IMR-90 (cell line): ENCODE measurements at regions not wholly inside any gene's neighbourhood (a gene's known extent, or its start where the extent isn't known, plus 50 kb on each side); places are given as distances from the start of the nearest gene placed in this dataset.

Source experiments
- ATAC-seq: fragments of 200-7000 bp; cut with Tn5 transposase; 2 replicates; pipeline ENCODE4 v1.9.1; 2020; ENCODE audit warnings: low read depth, mild to moderate bottlenecking, moderate library complexity
- BruUV-seq: library from RNA; stranded (reverse); fragments of 400-500 nt; replicated peaks from 2 replicates; lab custom pipeline; 2021; lab: Mats Ljungman, UMichigan
- CTCF ChIA-PET: fragments of 300-600 bp; formaldehyde crosslinking; extraction: SDS; loops from one replicate; lab custom pipeline; 2021; ENCODE audit warnings: antibody characterized with exemption; lab: Yijun Ruan, JAX
- POLR2A ChIA-PET: fragments of 300-600 bp; sonication (Branson Sonifier 250); formaldehyde crosslinking; loops from one replicate; lab custom pipeline; 2022; ENCODE audit warnings: antibody characterized with exemption; ENCODE audit not compliant: unreplicated experiment; lab: Charles Lee
- DNase-seq: peaks from one replicate; pipeline ENCODE4 v3.0.0; 2013
- H2AFZ ChIP-seq: replicated peaks from 2 replicates; pipeline ENCODE3; 2013; ENCODE audit warnings: low read length, mild to moderate bottlenecking; ENCODE audit not compliant: poor library complexity
- H2AK5ac ChIP-seq: 2 replicates; pipeline ENCODE4 v1.6.1; 2013; ENCODE audit warnings: low read depth, low read length, inconsistent platforms
- H2AK9ac ChIP-seq: replicated peaks from 2 replicates; pipeline ENCODE3; 2013; ENCODE audit warnings: mild to moderate bottlenecking, low read depth, low read length, moderate library complexity; ENCODE audit not compliant: poor library complexity
- H2BK120ac ChIP-seq: 2 replicates; pipeline ENCODE4 v1.6.1; 2013; ENCODE audit warnings: low read depth, low read length, inconsistent platforms
- H2BK15ac ChIP-seq: 3 replicates; pipeline ENCODE4 v1.6.1; 2013; ENCODE audit warnings: low read depth, low read length, inconsistent platforms
- H2BK20ac ChIP-seq: 2 replicates; pipeline ENCODE4 v1.6.1; 2013; ENCODE audit warnings: low read depth, mild to moderate bottlenecking, inconsistent platforms, low read length, moderate library complexity
- H2BK5ac ChIP-seq: 2 replicates; pipeline ENCODE4 v1.6.1; 2013; ENCODE audit warnings: mild to moderate bottlenecking, low read depth, low read length, inconsistent platforms; ENCODE audit not compliant: poor library complexity, severe bottlenecking
- H3K14ac ChIP-seq: replicated peaks from 2 replicates; pipeline ENCODE4 v1.6.1; 2013; ENCODE audit warnings: low read depth, low read length, inconsistent platforms
- H3K18ac ChIP-seq: 2 replicates; pipeline ENCODE4 v1.6.1; 2013; ENCODE audit warnings: low read depth, low read length, control low read depth
- H3K23ac ChIP-seq: 2 replicates; pipeline ENCODE4 v1.6.1; 2013; ENCODE audit warnings: low read depth, low read length, inconsistent platforms
- H3K27ac ChIP-seq: 2 replicates; pipeline ENCODE4 v1.5.1; 2013; ENCODE audit warnings: mild to moderate bottlenecking, control low read depth, low read length; ENCODE audit not compliant: insufficient read depth
- H3K27me3 ChIP-seq: 2 replicates; pipeline ENCODE4 v1.6.1; 2013; ENCODE audit warnings: low read length; ENCODE audit not compliant: control insufficient read depth, insufficient read depth
- H3K36me3 ChIP-seq: 2 replicates; pipeline ENCODE4 v1.6.1; 2013; ENCODE audit warnings: low read length, mixed read lengths; ENCODE audit not compliant: control insufficient read depth, insufficient read depth
- H3K4ac ChIP-seq: 2 replicates; pipeline ENCODE4 v1.6.1; 2013; ENCODE audit warnings: low read depth, low read length, inconsistent platforms
- H3K4me1 ChIP-seq: 2 replicates; pipeline ENCODE4 v1.6.1; 2013; ENCODE audit warnings: low read length, mixed read lengths; ENCODE audit not compliant: control insufficient read depth, insufficient read depth
- H3K4me2 ChIP-seq: 2 replicates; pipeline ENCODE4 v1.6.1; 2013; ENCODE audit warnings: low read depth, mild to moderate bottlenecking, control low read depth, low read length, moderate library complexity
- H3K4me3 ChIP-seq: 2 replicates; pipeline ENCODE4 v1.5.1; 2013; ENCODE audit warnings: low read depth, mild to moderate bottlenecking, control low read depth, low read length, moderate library complexity; ENCODE audit not compliant: insufficient read depth
- H3K56ac ChIP-seq: 2 replicates; pipeline ENCODE4 v1.6.1; 2013; ENCODE audit warnings: low read length, inconsistent platforms; ENCODE audit not compliant: insufficient read depth; ENCODE audit errors: extremely low read depth
- H3K79me1 ChIP-seq, 2 experiments: 2 replicates each; pipeline ENCODE4 v1.6.1; 2013; ENCODE audit warnings: low read length in 2 of 2, inconsistent platforms in 1 of 2, low read depth in 1 of 2
- H3K9ac ChIP-seq: 2 replicates; pipeline ENCODE4 v1.6.1; 2013; ENCODE audit warnings: low read depth, low read length, control low read depth
- H3K9me1 ChIP-seq: 2 replicates; pipeline ENCODE4 v1.6.1; 2013; ENCODE audit warnings: low read length, inconsistent platforms; ENCODE audit not compliant: insufficient read depth
- H3K9me3 ChIP-seq: 2 replicates; pipeline ENCODE4 v1.6.1; 2013; ENCODE audit warnings: low read length; ENCODE audit not compliant: control insufficient read depth, insufficient read depth
- H4K20me1 ChIP-seq: 2 replicates; pipeline ENCODE4 v1.6.1; 2013; ENCODE audit warnings: low read length, inconsistent platforms; ENCODE audit not compliant: insufficient read depth
- H4K5ac ChIP-seq: 2 replicates; pipeline ENCODE4 v1.6.1; 2013; ENCODE audit warnings: mild to moderate bottlenecking, low read depth, low read length, control low read depth
- H4K8ac ChIP-seq, 2 experiments: 2 replicates each; pipeline ENCODE4 v1.6.1; 2013; ENCODE audit warnings: low read depth in 2 of 2, low read length in 2 of 2, control low read depth in 1 of 2, inconsistent platforms in 1 of 2
- H4K91ac ChIP-seq: 2 replicates; pipeline ENCODE4 v1.6.1; 2013; ENCODE audit warnings: low read depth, low read length, inconsistent platforms; ENCODE audit not compliant: insufficient read depth
- USF2 ChIP-seq: fragments of 150-350 bp; IDR thresholded peaks from 2 replicates; pipeline ENCODE4 v1.6.1; 2017; ENCODE audit warnings: mild to moderate bottlenecking, antibody characterized with exemption, low read length, low read depth
- WGBS, 2 experiments: methylation state at CpG; one replicate each; pipeline versions ENCODE4 v1.1.5 to v1.1.7; 2013; ENCODE audit warnings: missing lambda C conversion rate in 2 of 2; ENCODE audit not compliant: insufficient read length in 1 of 2; ENCODE audit errors: extremely low coverage in 2 of 2; 5-methylcytosine and 5-hydroxymethylcytosine counted together
- dilution Hi-C: fragments of 300-500 bp; cut with HindIII; formaldehyde crosslinking; loops from one replicate; pipeline ENCODE4 v1.14.3; 2018; ENCODE audit warnings: low sequenced_read_pairs; ENCODE audit not compliant: unreplicated experiment
- in situ Hi-C: fragments of 300-500 bp; cut with MboI; formaldehyde crosslinking; loops from 3 replicates; pipeline ENCODE4 v1.14.3; 2019; ENCODE audit warnings: low sequenced_read_pairs, inconsistent platforms, mixed read lengths
- intact Hi-C: fragments of 100-400 bp; cut with micrococcal nuclease; formaldehyde crosslinking; loops from 2 replicates; pipeline ENCODE4 v1.10.0; 2022

- Histone ChIP-seq H4K20me1 (no peaks in the 10 kb centered on the region), H3K56ac (no peak overlapping the region), H3K4me1 (no peaks in the 10 kb centered on the region), H2BK15ac (no peak overlapping the region), H4K91ac (no peak overlapping the region), H3K27ac (no peak overlapping the region), H3K9me3 (peaks cover 14% of the 10 kb centered on the region), H4K8ac (no peak overlapping the region), H4K5ac (no peak overlapping the region), H3K4ac (no peak overlapping the region), H2BK120ac (no peak overlapping the region), H3K18ac (no peak overlapping the region), H2AK9ac (no peak overlapping the region), H3K14ac (no peak overlapping the region), H2AK5ac (no peak overlapping the region), H3K9me1 (no peaks in the 10 kb centered on the region), H3K9ac (no peak overlapping the region), H3K4me2 (no peak overlapping the region), H3K36me3 (no peaks in the 10 kb centered on the region), H3K4me3 (no peak overlapping the region), H2BK5ac (no peak overlapping the region), H3K79me1 (no peaks in the 10 kb centered on the region), H2AFZ (no peak overlapping the region), H2BK20ac (no peak overlapping the region), H3K23ac (no peak overlapping the region), H3K27me3 (no peaks in the 10 kb centered on the region)
- no peak for DNase-seq
- 77% methylated on average over 11 of the region's 26 CpGs; no CpG with 5 or more reads in 1 of the 2 experiments for WGBS, 2 experiments
- intact Hi-C loops (no loop called here), in situ Hi-C loops (no loop called here), dilution Hi-C loops (no loop called here)
- POLR2A ChIA-PET: no interaction called here
- no peak for ATAC-seq
- CTCF ChIA-PET: no interaction called here
- no peak for TF ChIP-seq USF2
- BruUV-seq: no TSS peak
These were observed 899.1 kb downstream of the SI start for GRCh38 chr3:164179110-164179774.
